ENCODE measurements at regions not wholly inside any gene's neighbourhood (a gene's known extent, or its start where the extent isn't known, plus 50 kb on each side); places are given as distances from the start of the nearest gene placed in this dataset.

DNA sequence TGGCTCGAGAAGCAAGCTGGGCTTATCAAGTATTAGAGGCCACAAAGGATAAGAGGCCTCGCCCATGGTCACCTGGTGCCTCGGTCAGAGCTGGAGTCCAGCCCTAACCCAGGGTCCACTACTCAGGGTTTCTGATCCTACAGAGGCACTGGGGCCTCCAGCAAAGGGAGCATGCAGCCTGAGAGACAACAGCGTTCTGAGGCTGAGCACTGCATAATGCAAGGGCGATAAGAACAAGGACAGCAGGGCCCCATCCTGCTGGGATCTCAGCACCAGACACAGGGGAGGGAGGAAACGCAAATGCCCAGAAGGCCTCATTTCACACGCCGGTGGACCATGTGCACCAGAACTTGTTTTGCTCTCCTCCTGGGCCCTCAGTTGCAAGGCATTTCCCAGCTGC lies 63.0 kb downstream of the C5orf15 start:
- Histone ChIP-seq H3K27me3 (no peaks in the 10 kb centered on the region), H3K9me3 (no peaks in the 10 kb centered on the region), H3K4me3 (no peak overlapping the region), H3K36me3 (no peaks in the 10 kb centered on the region), H3K27ac (no peak overlapping the region), H3K4me1 (peaks cover 0 to 2% (median 0%) of the 10 kb centered on the region in 4 donors)
- ATAC-seq (ENCODE audit: low FRiP score in 2 of 2): no peak
- DNase-seq: no peak
- no peak for TF ChIP-seq POLR2A (IDR thresholded peaks at IDR 0.05)
- TF ChIP-seq EP300 (IDR thresholded peaks at IDR 0.05): no peak
- TF ChIP-seq, protein P1, sequence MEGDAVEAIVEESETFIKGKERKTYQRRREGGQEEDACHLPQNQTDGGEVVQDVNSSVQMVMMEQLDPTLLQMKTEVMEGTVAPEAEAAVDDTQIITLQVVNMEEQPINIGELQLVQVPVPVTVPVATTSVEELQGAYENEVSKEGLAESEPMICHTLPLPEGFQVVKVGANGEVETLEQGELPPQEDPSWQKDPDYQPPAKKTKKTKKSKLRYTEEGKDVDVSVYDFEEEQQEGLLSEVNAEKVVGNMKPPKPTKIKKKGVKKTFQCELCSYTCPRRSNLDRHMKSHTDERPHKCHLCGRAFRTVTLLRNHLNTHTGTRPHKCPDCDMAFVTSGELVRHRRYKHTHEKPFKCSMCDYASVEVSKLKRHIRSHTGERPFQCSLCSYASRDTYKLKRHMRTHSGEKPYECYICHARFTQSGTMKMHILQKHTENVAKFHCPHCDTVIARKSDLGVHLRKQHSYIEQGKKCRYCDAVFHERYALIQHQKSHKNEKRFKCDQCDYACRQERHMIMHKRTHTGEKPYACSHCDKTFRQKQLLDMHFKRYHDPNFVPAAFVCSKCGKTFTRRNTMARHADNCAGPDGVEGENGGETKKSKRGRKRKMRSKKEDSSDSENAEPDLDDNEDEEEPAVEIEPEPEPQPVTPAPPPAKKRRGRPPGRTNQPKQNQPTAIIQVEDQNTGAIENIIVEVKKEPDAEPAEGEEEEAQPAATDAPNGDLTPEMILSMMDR (IDR thresholded peaks at IDR 0.05): no peak
- TF ChIP-seq POLR2AphosphoS5 (IDR thresholded peaks at IDR 0.05): no peak
- 82 to 86% methylated on average over 2 to 8 of the region's 8 CpGs for WGBS, 2 donors

DNA sequence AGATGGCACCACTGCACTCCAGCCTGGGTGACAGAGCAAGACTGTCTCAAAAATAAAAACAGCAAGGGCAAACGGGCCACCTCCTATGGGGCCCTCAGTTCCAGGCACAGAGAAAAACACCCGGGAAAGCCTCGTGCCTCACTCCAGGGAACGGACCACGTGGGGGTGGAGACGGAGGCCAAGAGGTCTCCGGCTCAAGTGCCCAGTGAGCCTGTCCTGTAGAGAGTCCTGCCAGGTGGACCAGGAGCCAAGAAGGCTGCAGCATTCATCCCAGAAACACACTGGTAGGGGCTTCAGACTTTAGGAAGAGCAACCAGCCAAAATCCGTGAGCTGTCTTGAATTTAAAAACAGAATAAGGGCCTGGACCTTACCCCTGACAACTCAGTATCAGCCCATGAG lies 63.8 kb downstream of the C5orf15 start:
- H3K9me3 ChIP-seq: no peaks in the 10 kb centered on the region
- no peaks in the 10 kb centered on the region for H3K4me1 ChIP-seq
- no peaks in the 10 kb centered on the region for H3K36me3 ChIP-seq
- ATAC-seq (ENCODE audit: low FRiP score in 2 of 2) (no peak), DNase-seq (no peak)
- H3K27me3 ChIP-seq: no peaks in the 10 kb centered on the region
- TF ChIP-seq EP300 (IDR thresholded peaks at IDR 0.05) (no peak), POLR2AphosphoS5 (IDR thresholded peaks at IDR 0.05) (no peak), POLR2A (IDR thresholded peaks at IDR 0.05) (no peak)
- TF ChIP-seq, protein P1 (IDR thresholded peaks at IDR 0.05): no peak
- no peak overlapping the region for H3K4me3 ChIP-seq
- WGBS, 2 donors: 76 to 85% methylated on average over 8 of the region's 8 CpGs
- H3K27ac ChIP-seq: no peak overlapping the region

DNA sequence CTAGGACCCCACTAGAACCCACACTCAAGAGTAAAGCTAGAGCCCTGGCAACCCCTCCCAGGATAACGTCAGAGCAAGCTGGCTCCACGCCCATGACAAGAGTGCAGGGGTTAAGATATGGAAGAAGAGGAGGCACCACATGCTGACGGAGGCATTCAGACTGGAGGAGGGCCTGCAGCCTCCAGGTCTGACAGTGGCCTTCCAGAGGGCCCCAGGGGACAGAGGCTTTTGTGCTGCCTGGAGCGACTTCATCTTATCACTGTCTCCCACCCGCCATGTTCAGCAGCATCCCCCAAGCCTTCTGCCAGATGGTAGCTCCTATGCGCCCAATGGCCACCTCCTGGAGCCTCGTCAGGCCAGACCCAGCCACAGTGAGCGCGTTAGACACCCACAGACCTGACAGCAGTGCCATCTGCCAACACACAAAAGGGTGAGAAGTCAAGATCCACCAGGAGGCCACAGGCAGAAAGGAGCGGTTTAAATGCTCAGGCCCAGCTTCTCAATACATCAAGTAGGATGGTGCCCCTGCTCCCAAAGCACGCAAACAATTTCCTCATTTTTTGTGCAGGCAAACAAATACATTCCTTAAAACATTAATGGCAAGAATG lies 65.8 kb downstream of the C5orf15 start:
- Histone ChIP-seq H3K36me3 (no peaks in the 10 kb centered on the region), H3K27me3 (no peaks in the 10 kb centered on the region), H3K4me1 (no peaks in the 10 kb centered on the region), H3K27ac (no peak overlapping the region), H3K9me3 (no peaks in the 10 kb centered on the region), H3K4me3 (no peak overlapping the region)
- TF ChIP-seq EP300 (IDR thresholded peaks at IDR 0.05): no peak
- TF ChIP-seq POLR2AphosphoS5 (IDR thresholded peaks at IDR 0.05): no peak
- TF ChIP-seq, protein P1 (IDR thresholded peaks at IDR 0.05): no peak
- TF ChIP-seq POLR2A (IDR thresholded peaks at IDR 0.05): no peak
- WGBS, 2 donors: 87 to 92% methylated on average over 10 to 11 of the region's 11 CpGs
- DNase-seq: no peak
- no peak for ATAC-seq (ENCODE audit: low FRiP score in 2 of 2)

DNA sequence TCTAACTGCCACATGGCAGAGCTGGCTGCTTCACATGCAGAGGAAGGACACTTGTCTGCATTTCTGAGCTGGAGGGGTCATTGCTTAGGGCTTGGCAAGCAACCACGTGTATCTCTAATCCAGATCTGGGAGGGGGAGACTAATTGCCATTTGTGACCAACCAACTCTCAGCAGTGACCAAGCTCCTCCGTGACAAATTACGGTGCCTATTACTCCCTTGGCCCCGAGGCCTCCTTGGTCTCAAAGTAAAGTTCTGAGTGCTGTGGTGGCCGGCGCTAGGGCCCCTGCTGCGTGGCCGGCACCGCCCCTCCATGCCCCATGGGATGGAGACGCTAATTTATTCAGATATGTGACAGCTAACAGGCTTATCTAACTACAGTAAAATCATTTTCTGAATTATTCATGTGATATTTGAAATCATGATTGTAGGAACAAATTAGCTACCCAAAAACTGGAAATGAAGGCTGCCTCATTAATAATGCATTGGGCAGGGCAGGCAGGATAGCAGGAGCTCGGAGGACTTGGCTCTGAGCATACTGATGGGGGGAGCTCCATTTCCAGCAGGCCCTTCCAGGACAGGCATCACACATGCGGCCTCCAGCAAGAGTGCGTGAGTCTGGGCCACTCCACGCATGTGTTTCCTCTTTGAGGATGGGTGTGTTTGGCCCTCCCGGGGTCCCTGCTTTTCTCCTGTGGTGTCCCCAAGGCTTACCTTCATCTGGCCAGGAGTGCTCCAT lies 67.7 kb downstream of the C5orf15 start:
- no peak for TF ChIP-seq EP300 (IDR thresholded peaks at IDR 0.05)
- WGBS, 2 donors: 91 to 92% methylated on average over 15 of the region's 15 CpGs
- Histone ChIP-seq H3K4me1 (no peaks in the 10 kb centered on the region), H3K9me3 (no peaks in the 10 kb centered on the region), H3K4me3 (no peak overlapping the region), H3K27ac (no peak overlapping the region), H3K36me3 (no peaks in the 10 kb centered on the region), H3K27me3 (no peaks in the 10 kb centered on the region)
- ATAC-seq (ENCODE audit: low FRiP score in 2 of 2) (no peak), DNase-seq (no peak)

DNA sequence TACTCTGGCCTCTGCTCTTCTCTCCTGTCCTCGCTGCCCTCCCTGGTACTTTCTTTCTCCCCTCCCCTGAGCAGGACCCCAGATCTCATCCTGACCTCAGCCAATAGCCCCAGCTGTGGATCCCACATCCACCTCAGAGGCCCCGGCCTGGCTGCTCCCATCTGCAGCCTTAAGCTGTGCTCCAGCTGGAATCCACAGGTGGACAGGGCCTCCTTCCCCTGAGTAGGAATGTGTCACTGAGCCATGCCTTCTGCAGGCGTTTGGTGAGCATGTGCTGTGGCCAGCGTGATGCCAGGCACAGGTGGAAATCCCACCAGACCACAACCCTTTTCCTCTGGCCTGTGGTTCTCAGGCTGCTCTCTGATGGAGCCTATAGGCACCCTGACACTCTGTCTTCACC lies 68.9 kb downstream of the C5orf15 start:
- 82 to 84% methylated on average over 4 of the region's 4 CpGs for WGBS, 2 donors
- TF ChIP-seq, protein P1 (IDR thresholded peaks at IDR 0.05): no peak
- no peak for TF ChIP-seq POLR2A (IDR thresholded peaks at IDR 0.05)
- no peak for TF ChIP-seq EP300 (IDR thresholded peaks at IDR 0.05)
- no peak for TF ChIP-seq POLR2AphosphoS5 (IDR thresholded peaks at IDR 0.05)
- H3K36me3 ChIP-seq: no peaks in the 10 kb centered on the region

More for the DNA sequence above, 68.9 kb downstream of the C5orf15 start:
- DNase-seq (no peak), ATAC-seq (ENCODE audit: low FRiP score in 2 of 2) (no peak)
- Histone ChIP-seq H3K4me1 (no peaks in the 10 kb centered on the region), H3K27ac (no peak overlapping the region), H3K4me3 (no peak overlapping the region), H3K27me3 (no peaks in the 10 kb centered on the region), H3K9me3 (no peaks in the 10 kb centered on the region)
